OCI-LY7 (cell line): ENCODE measurements at regions not wholly inside any gene's neighbourhood (a gene's known extent, or its start where the extent isn't known, plus 50 kb on each side); places are given as distances from the start of the nearest gene placed in this dataset.

Experiments used
- BruUV-seq: library from RNA; stranded (reverse); fragments of 400-500 nt; replicated peaks from 2 replicates; lab custom pipeline; 2021; lab: Mats Ljungman, UMichigan
- CTCF ChIA-PET: fragments of 300-600 bp; sonication (Branson Sonifier 250); formaldehyde crosslinking; loops from one replicate; lab custom pipeline; 2022; ENCODE audit warnings: antibody characterized with exemption; ENCODE audit not compliant: unreplicated experiment; lab: Charles Lee
- POLR2A ChIA-PET: fragments of 300-600 bp; sonication (Branson Sonifier 250); formaldehyde crosslinking; loops from one replicate; lab custom pipeline; 2022; ENCODE audit warnings: antibody characterized with exemption; lab: Charles Lee
- DNase-seq: peaks from one replicate; pipeline ENCODE4 v3.0.0-alpha.2; 2015; ENCODE audit warnings: low spot score
- H2AFZ ChIP-seq: fragments of 200-600 bp; sonication (generic), shearing (Covaris generic); 2 replicates; pipeline ENCODE4 v1.6.1; 2014; ENCODE audit warnings: mild to moderate bottlenecking, antibody characterized with exemption, low read length, moderate library complexity
- H3K27ac ChIP-seq: fragments of 200-600 bp; sonication (generic); 2 replicates; pipeline ENCODE4 v1.5.1; 2014; ENCODE audit warnings: mixed run types, low read depth, mild to moderate bottlenecking, moderate library complexity, low read length, inconsistent platforms; ENCODE audit not compliant: poor library complexity, severe bottlenecking
- H3K36me3 ChIP-seq: fragments of 200-600 bp; sonication (generic); 2 replicates; pipeline ENCODE4 v1.6.1; 2014; ENCODE audit warnings: mild to moderate bottlenecking, antibody characterized with exemption, low read length, moderate library complexity, mixed read lengths; ENCODE audit not compliant: insufficient read depth
- H3K4me1 ChIP-seq: fragments of 200-600 bp; sonication (generic); 2 replicates; pipeline ENCODE4 v1.5.1; 2014; ENCODE audit warnings: mild to moderate bottlenecking, low read length; ENCODE audit not compliant: insufficient read depth, poor library complexity, severe bottlenecking
- H3K4me2 ChIP-seq: fragments of 200-600 bp; sonication (generic); 2 replicates; pipeline ENCODE4 v1.6.1; 2014; ENCODE audit warnings: mild to moderate bottlenecking, low read length
- H3K4me3 ChIP-seq: fragments of 200-600 bp; sonication (generic); 2 replicates; pipeline ENCODE4 v1.5.1; 2014; ENCODE audit warnings: mild to moderate bottlenecking, low read depth, low read length; ENCODE audit not compliant: poor library complexity, severe bottlenecking
- H3K79me2 ChIP-seq: fragments of 200-600 bp; sonication (generic); 2 replicates; pipeline ENCODE4 v1.6.1; 2016; ENCODE audit warnings: low read depth, mild to moderate bottlenecking, low read length, moderate library complexity, mixed read lengths; ENCODE audit not compliant: insufficient read depth
- H3K9me2 ChIP-seq: fragments of 200-600 bp; sonication (generic); 2 replicates; pipeline ENCODE4 v1.6.1; 2016; ENCODE audit warnings: mild to moderate bottlenecking, low read length, mixed read lengths; ENCODE audit not compliant: insufficient read depth
- H3K9me3 ChIP-seq: fragments of 200-600 bp; sonication (generic); 2 replicates; pipeline ENCODE4 v1.6.1; 2014; ENCODE audit warnings: mild to moderate bottlenecking, mixed run types, low read length, mixed read lengths
- H4K20me1 ChIP-seq: fragments of 200-600 bp; sonication (generic); 2 replicates; pipeline ENCODE4 v1.6.1; 2014; ENCODE audit warnings: mild to moderate bottlenecking, antibody characterized with exemption, low read length, moderate library complexity, mixed read lengths; ENCODE audit not compliant: insufficient read depth
- CTCF ChIP-seq: fragments of 200-600 bp; sonication (generic); conservative IDR thresholded peaks from 2 replicates; pipeline ENCODE4 v1.5.1; 2014; ENCODE audit warnings: mild to moderate bottlenecking, antibody characterized with exemption, low read length, moderate library complexity, mixed read lengths
- EZH2phosphoT487 ChIP-seq: fragments of 200-600 bp; sonication (generic); IDR thresholded peaks from 2 replicates; pipeline ENCODE4 v1.6.1; 2018; ENCODE audit warnings: low read depth, borderline replicate concordance, mild to moderate bottlenecking, mixed run types, antibody characterized with exemption, low read length, moderate library complexity, mixed read lengths
- intact Hi-C: fragments of 100-400 bp; cut with micrococcal nuclease; formaldehyde crosslinking; loops from one replicate; pipeline ENCODE4 v1.10.0; 2022; ENCODE audit not compliant: unreplicated experiment

- Histone ChIP-seq H3K36me3 (no peaks in the 10 kb centered on the region), H3K9me2 (no peaks in the 10 kb centered on the region), H4K20me1 (no peaks in the 10 kb centered on the region), H3K9me3 (no peaks in the 10 kb centered on the region), H2AFZ (no peak overlapping the region), H3K79me2 (no peaks in the 10 kb centered on the region), H3K4me2 (no peak overlapping the region), H3K27ac (no peak overlapping the region), H3K4me3 (no peak overlapping the region), H3K4me1 (no peaks in the 10 kb centered on the region)
- BruUV-seq: no TSS peak
- no peak for DNase-seq
- TF ChIP-seq EZH2phosphoT487 (no peak), CTCF (no peak)
- intact Hi-C loops: no loop called here
- ChIA-PET POLR2A (interaction anchor here (0.6 kb wide), 1 partner anchor 356 kb away, joined by 3 read pairs; no protein-coding TSS in a partner anchor), CTCF (no interaction called here)
Observed at GRCh38 chr5:17916446-17916845, 282.2 kb downstream of the TAF11L14 start.

GRCh38 chr5:17917465-17917864 lies 283.2 kb downstream of the TAF11L14 start:
- CTCF ChIA-PET: no interaction called here
- intact Hi-C loops: no loop called here
- H2AFZ ChIP-seq: no peak overlapping the region
- H3K36me3 ChIP-seq: no peaks in the 10 kb centered on the region
- no peak overlapping the region for H3K27ac ChIP-seq
- H3K4me1 ChIP-seq: no peaks in the 10 kb centered on the region
- H4K20me1 ChIP-seq: no peaks in the 10 kb centered on the region
- POLR2A ChIA-PET: no interaction called here
- no peak for DNase-seq
- H3K79me2 ChIP-seq: no peaks in the 10 kb centered on the region
- no peak overlapping the region for H3K4me2 ChIP-seq
- no TSS peak for BruUV-seq
- H3K4me3 ChIP-seq: no peak overlapping the region
- no peaks in the 10 kb centered on the region for H3K9me3 ChIP-seq
- no peak for TF ChIP-seq EZH2phosphoT487
- no peak for TF ChIP-seq CTCF
- no peaks in the 10 kb centered on the region for H3K9me2 ChIP-seq

GRCh38 chr5:17918373-17919104 lies 284.3 kb downstream of the TAF11L14 start:
- Histone ChIP-seq H3K9me3 (no peaks in the 10 kb centered on the region), H3K4me3 (no peak overlapping the region), H3K27ac (no peak overlapping the region), H3K36me3 (no peaks in the 10 kb centered on the region), H3K79me2 (no peaks in the 10 kb centered on the region), H3K4me2 (no peak overlapping the region), H4K20me1 (no peaks in the 10 kb centered on the region), H3K4me1 (no peaks in the 10 kb centered on the region), H2AFZ (no peak overlapping the region), H3K9me2 (no peaks in the 10 kb centered on the region)
- intact Hi-C loops: no loop called here
- BruUV-seq: no TSS peak
- TF ChIP-seq EZH2phosphoT487: no peak
- TF ChIP-seq CTCF: no peak
- POLR2A ChIA-PET: no interaction called here
- CTCF ChIA-PET: no interaction called here
- no peak for DNase-seq
